ENCODE measurements at regions not wholly inside any gene's neighbourhood (a gene's known extent, or its start where the extent isn't known, plus 50 kb on each side); places are given as distances from the start of the nearest gene placed in this dataset.

DNA sequence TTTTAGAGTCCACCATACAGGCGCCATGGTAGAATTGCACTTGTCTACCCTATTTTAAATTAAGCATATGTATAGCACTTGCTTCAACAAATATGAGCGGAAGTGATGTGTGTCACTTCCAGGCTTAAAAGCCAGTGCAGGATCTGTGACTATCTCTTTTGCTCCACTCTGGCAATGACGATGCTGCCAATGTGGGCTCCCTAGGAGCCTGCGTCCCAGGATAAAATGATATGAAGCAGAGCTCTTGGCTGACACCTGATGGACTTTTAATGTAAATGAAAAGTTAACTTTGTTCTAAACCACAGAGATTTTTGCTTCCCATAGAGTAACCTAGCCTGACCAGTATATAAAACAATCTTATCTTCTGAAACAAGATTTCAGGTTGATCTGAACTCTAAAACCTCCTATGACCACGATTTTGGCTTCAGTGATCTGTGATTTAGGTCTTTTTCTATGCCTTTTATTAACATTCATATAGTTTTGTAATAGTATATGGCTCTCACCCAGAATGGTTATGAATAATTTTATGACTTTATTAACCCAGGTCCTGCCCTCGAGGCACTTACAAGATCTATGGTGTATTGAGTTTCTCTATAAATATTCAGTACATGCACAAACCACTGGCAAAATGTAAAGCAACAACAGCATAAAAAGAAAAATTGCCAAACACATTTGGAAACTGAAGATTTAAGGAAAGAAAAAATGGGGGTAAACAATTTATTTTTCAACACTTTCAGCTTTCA lies 422.5 kb upstream of the PIK3C3 start:
- TF ChIP-seq, protein P1, sequence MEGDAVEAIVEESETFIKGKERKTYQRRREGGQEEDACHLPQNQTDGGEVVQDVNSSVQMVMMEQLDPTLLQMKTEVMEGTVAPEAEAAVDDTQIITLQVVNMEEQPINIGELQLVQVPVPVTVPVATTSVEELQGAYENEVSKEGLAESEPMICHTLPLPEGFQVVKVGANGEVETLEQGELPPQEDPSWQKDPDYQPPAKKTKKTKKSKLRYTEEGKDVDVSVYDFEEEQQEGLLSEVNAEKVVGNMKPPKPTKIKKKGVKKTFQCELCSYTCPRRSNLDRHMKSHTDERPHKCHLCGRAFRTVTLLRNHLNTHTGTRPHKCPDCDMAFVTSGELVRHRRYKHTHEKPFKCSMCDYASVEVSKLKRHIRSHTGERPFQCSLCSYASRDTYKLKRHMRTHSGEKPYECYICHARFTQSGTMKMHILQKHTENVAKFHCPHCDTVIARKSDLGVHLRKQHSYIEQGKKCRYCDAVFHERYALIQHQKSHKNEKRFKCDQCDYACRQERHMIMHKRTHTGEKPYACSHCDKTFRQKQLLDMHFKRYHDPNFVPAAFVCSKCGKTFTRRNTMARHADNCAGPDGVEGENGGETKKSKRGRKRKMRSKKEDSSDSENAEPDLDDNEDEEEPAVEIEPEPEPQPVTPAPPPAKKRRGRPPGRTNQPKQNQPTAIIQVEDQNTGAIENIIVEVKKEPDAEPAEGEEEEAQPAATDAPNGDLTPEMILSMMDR (IDR thresholded peaks at IDR 0.05): peak; percentile 46
- TF ChIP-seq EZH2 (IDR thresholded peaks at IDR 0.05) (no peak), EZH2phosphoT487 (IDR thresholded peaks at IDR 0.05) (no peak)
